GM12878 (cell line): ENCODE measurements at regions not wholly inside any gene's neighbourhood (a gene's known extent, or its start where the extent isn't known, plus 50 kb on each side); places are given as distances from the start of the nearest gene placed in this dataset.

Source experiments
- ATAC-seq: fragments of 200-7000 bp; cut with Tn5 transposase; 3 replicates; pipeline ENCODE4 v1.9.1; 2020; ENCODE audit warnings: mild to moderate bottlenecking, moderate library complexity
- BruUV-seq: library from RNA; stranded (reverse); fragments of 400-500 nt; replicated peaks from 2 replicates; lab custom pipeline; 2021; lab: Mats Ljungman, UMichigan
- CTCF ChIA-PET: fragments of 300-600 bp; sonication (Branson Sonifier 250); formaldehyde crosslinking; extraction: SDS; loops from one replicate; lab custom pipeline; 2021; ENCODE audit warnings: inconsistent platforms; lab: Yijun Ruan, JAX
- POLR2A ChIA-PET: fragments of 350-600 bp; formaldehyde crosslinking; extraction: SDS; loops from one replicate; lab custom pipeline; 2021; ENCODE audit warnings: inconsistent platforms; lab: Charles Lee
- RAD21 ChIA-PET: fragments of 300-600 bp; sonication (Branson Sonifier 250); formaldehyde crosslinking; loops from one replicate; lab custom pipeline; 2023; ENCODE audit warnings: antibody characterized with exemption; ENCODE audit not compliant: unreplicated experiment; lab: Charles Lee
- SMC1A ChIA-PET: fragments of 300-600 bp; sonication (Branson Sonifier 250); formaldehyde crosslinking; loops from one replicate; lab custom pipeline; 2023; ENCODE audit not compliant: unreplicated experiment, uncharacterized antibody; lab: Charles Lee
- DNase-seq: peaks from one replicate; pipeline ENCODE4 v3.0.0-alpha.2; 2011; ENCODE audit warnings: low read depth, low spot score
- FAIRE-seq: peaks from 3 replicates; lab custom pipeline; 2011; peaks lifted over from hg19 to GRCh38; lab: Jason Lieb, UNC
- H2AFZ ChIP-seq: 2 replicates; pipeline ENCODE4 v1.6.0; 2011; ENCODE audit warnings: low read depth, low read length, control low read depth; ENCODE audit not compliant: control insufficient read depth
- H3K27ac ChIP-seq: 2 replicates; pipeline ENCODE4 v1.5.1; 2011; ENCODE audit warnings: control low read depth; ENCODE audit not compliant: control insufficient read depth, insufficient read depth
- H3K27me3 ChIP-seq, 2 experiments: replicated peaks in 1 of 2; 2 replicates each; pipeline versions ENCODE4 v1.6.0 to v1.6.1; 2011; ENCODE audit warnings: low read length in 1 of 2; ENCODE audit not compliant: control insufficient read depth in 2 of 2, insufficient read depth in 2 of 2
- H3K36me3 ChIP-seq, 2 experiments: 2 replicates each; pipeline ENCODE4 v1.5.1; 2011; ENCODE audit warnings: low read length in 1 of 2; ENCODE audit not compliant: control insufficient read depth in 2 of 2, insufficient read depth in 2 of 2
- H3K4me1 ChIP-seq: 2 replicates; pipeline ENCODE4 v1.6.1; 2011; ENCODE audit warnings: mild to moderate bottlenecking, low read length, moderate library complexity, mixed read lengths; ENCODE audit not compliant: control insufficient read depth, insufficient read depth
- H3K4me2 ChIP-seq: 2 replicates; pipeline ENCODE4 v1.6.0; 2011; ENCODE audit warnings: control low read depth; ENCODE audit not compliant: control insufficient read depth, insufficient read depth
- H3K4me3 ChIP-seq: fragments of 200-600 bp; sonication (generic); 2 replicates; pipeline ENCODE4 v1.5.1; 2016
- H3K79me2 ChIP-seq: 2 replicates; pipeline ENCODE4 v1.6.0; 2011; ENCODE audit warnings: low read length; ENCODE audit not compliant: control insufficient read depth, insufficient read depth
- H3K9ac ChIP-seq: 2 replicates; pipeline ENCODE4 v1.8.0; 2011; ENCODE audit warnings: low read length, control low read depth, mixed read lengths; ENCODE audit not compliant: control insufficient read depth, insufficient read depth
- H3K9me3 ChIP-seq: replicated peaks from 3 replicates; pipeline ENCODE4 v1.5.1; 2011; ENCODE audit warnings: mild to moderate bottlenecking, low read length; ENCODE audit not compliant: control insufficient read depth, insufficient read depth
- H4K20me1 ChIP-seq: 2 replicates; pipeline ENCODE4 v1.6.0; 2011; ENCODE audit not compliant: control insufficient read depth, insufficient read depth
- CHD4 ChIP-seq: fragments of 200-600 bp; sonication (generic); IDR thresholded peaks from 2 replicates; pipeline ENCODE4 v1.6.1; 2016; ENCODE audit warnings: mild to moderate bottlenecking
- CREB1 ChIP-seq: IDR thresholded peaks from 2 replicates; pipeline ENCODE4 v1.6.1; 2012; ENCODE audit warnings: low read depth, mild to moderate bottlenecking, inconsistent platforms
- E4F1 ChIP-seq: fragments of 450-650 bp; IDR thresholded peaks from 2 replicates; pipeline ENCODE4 v1.6.1; 2018; ENCODE audit warnings: borderline replicate concordance, mild to moderate bottlenecking; ENCODE audit not compliant: partially characterized antibody
- IRF5 ChIP-seq: fragments of 450-650 bp; IDR thresholded peaks from 2 replicates; pipeline ENCODE4 v1.6.1; 2017; ENCODE audit warnings: borderline replicate concordance
- POLR2AphosphoS2 ChIP-seq: IDR thresholded peaks from 2 replicates; pipeline ENCODE4 v1.6.1; 2011; ENCODE audit warnings: low read depth, mild to moderate bottlenecking, low read length, improper control_type of control experiment, moderate library complexity
- TBL1XR1 ChIP-seq: IDR thresholded peaks from 2 replicates; pipeline ENCODE4 v1.6.1; 2012; ENCODE audit warnings: low read depth, low read length, improper control_type of control experiment
- ZBED1 ChIP-seq: IDR thresholded peaks from 2 replicates; pipeline ENCODE4 v1.6.1; 2016; ENCODE audit warnings: borderline replicate concordance
- ZBTB11 ChIP-seq: fragments of 450-650 bp; formaldehyde crosslinking; IDR thresholded peaks from 2 replicates; pipeline ENCODE4 v1.5.0; 2022; ENCODE audit warnings: mild to moderate bottlenecking, missing genetic modification characterization
- ZZZ3 ChIP-seq: IDR thresholded peaks from 2 replicates; pipeline ENCODE4 v1.6.1; 2011; ENCODE audit warnings: low read depth; ENCODE audit not compliant: control insufficient read depth, insufficient read length
- WGBS: methylation state at CpG from one replicate; pipeline ENCODE4 v1.1.6; 2016; ENCODE audit warnings: low lambda C conversion rate; ENCODE audit not compliant: insufficient replicate concordance, insufficient coverage; ENCODE audit errors: missing lambda C conversion rate; 5-methylcytosine and 5-hydroxymethylcytosine counted together
- in situ Hi-C: fragments of 300-500 bp; cut with MboI; formaldehyde crosslinking; loops from 9 replicates; pipeline ENCODE4 v1.14.3; 2018; ENCODE audit warnings: mixed read lengths
- intact Hi-C: fragments of 100-400 bp; cut with micrococcal nuclease; formaldehyde crosslinking; loops from one replicate; pipeline ENCODE4 v1.14.2; 2022; ENCODE audit not compliant: unreplicated experiment
- TF ChIP-seq, protein P1 (sequence below): fragments of 450-650 bp; IDR thresholded peaks from 2 replicates; pipeline ENCODE4 v1.6.1; 2016; ENCODE audit warnings: mild to moderate bottlenecking
- TF ChIP-seq, protein P2 (sequence below): IDR thresholded peaks from 2 replicates; pipeline ENCODE4 v1.6.1; 2012; ENCODE audit warnings: mild to moderate bottlenecking, low read depth, low read length

DNA sequence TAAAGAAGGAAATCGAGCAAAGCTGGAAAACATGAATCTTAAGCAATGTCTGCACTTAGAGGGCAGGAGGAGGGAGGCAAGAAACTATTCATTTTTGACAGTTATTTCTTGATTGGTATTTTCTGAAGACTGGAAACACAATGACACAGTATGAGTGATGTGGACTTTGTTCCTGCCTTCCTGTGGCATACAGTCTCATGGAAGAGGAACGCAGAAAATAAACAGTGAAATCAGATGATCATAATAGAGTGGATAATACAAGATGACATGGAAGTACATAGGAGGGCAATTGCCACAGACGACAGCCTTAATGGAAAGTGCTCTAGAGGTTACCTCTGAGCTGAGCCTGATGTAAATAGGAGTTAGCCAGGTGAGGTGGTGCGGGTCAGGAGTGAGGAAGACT lies 140.4 kb upstream of the MAX start:
- no peak overlapping the region for H2AFZ ChIP-seq
- peaks cover 10% of the 10 kb centered on the region for H3K4me1 ChIP-seq
- no peaks in the 10 kb centered on the region for H4K20me1 ChIP-seq
- CTCF ChIA-PET = interaction anchor here (1.9 kb wide), 1 partner anchor 172 kb away, joined by 5 read pairs; no protein-coding TSS in a partner anchor
- no peak overlapping the region for H3K9ac ChIP-seq
- no peak for FAIRE-seq
- no TSS peak for BruUV-seq
- DNase-seq = no peak
- ATAC-seq = no peak
- RAD21 ChIA-PET = no interaction called here
- H3K27ac ChIP-seq = no peak overlapping the region
- in situ Hi-C loops (no loop called here), intact Hi-C loops (no loop called here)
- SMC1A ChIA-PET = no interaction called here
- H3K79me2 ChIP-seq = no peaks in the 10 kb centered on the region
- H3K27me3 ChIP-seq = no peaks in the 10 kb centered on the region
- no peaks in the 10 kb centered on the region for H3K36me3 ChIP-seq
- POLR2A ChIA-PET = no interaction called here
- no peaks in the 10 kb centered on the region; the same call in 1 of the 3 replicates for H3K9me3 ChIP-seq
- no peak overlapping the region for H3K4me2 ChIP-seq
- WGBS = 98% methylated on average over 4 of the region's 4 CpGs
- TF ChIP-seq POLR2AphosphoS2 = no peak
- TF ChIP-seq ZBED1 = no peak
- no peak for TF ChIP-seq IRF5
- no peak for TF ChIP-seq E4F1
- no peak for TF ChIP-seq ZBTB11 (CRISPR knock-in tag)
- TF ChIP-seq ZZZ3 = no peak
- no peak for TF ChIP-seq CHD4
- TF ChIP-seq, protein P1, sequence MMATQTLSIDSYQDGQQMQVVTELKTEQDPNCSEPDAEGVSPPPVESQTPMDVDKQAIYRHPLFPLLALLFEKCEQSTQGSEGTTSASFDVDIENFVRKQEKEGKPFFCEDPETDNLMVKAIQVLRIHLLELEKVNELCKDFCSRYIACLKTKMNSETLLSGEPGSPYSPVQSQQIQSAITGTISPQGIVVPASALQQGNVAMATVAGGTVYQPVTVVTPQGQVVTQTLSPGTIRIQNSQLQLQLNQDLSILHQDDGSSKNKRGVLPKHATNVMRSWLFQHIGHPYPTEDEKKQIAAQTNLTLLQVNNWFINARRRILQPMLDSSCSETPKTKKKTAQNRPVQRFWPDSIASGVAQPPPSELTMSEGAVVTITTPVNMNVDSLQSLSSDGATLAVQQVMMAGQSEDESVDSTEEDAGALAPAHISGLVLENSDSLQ = no peak
- TF ChIP-seq, protein P2, sequence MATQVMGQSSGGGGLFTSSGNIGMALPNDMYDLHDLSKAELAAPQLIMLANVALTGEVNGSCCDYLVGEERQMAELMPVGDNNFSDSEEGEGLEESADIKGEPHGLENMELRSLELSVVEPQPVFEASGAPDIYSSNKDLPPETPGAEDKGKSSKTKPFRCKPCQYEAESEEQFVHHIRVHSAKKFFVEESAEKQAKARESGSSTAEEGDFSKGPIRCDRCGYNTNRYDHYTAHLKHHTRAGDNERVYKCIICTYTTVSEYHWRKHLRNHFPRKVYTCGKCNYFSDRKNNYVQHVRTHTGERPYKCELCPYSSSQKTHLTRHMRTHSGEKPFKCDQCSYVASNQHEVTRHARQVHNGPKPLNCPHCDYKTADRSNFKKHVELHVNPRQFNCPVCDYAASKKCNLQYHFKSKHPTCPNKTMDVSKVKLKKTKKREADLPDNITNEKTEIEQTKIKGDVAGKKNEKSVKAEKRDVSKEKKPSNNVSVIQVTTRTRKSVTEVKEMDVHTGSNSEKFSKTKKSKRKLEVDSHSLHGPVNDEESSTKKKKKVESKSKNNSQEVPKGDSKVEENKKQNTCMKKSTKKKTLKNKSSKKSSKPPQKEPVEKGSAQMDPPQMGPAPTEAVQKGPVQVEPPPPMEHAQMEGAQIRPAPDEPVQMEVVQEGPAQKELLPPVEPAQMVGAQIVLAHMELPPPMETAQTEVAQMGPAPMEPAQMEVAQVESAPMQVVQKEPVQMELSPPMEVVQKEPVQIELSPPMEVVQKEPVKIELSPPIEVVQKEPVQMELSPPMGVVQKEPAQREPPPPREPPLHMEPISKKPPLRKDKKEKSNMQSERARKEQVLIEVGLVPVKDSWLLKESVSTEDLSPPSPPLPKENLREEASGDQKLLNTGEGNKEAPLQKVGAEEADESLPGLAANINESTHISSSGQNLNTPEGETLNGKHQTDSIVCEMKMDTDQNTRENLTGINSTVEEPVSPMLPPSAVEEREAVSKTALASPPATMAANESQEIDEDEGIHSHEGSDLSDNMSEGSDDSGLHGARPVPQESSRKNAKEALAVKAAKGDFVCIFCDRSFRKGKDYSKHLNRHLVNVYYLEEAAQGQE = no peak
- TF ChIP-seq CREB1 = no peak
- no peak for TF ChIP-seq TBL1XR1
- no peak overlapping the region for H3K4me3 ChIP-seq
